BLaER1 treated with 17β-estradiol and CSF1 and Interleukin-3, amounts not matched to agents 10 nM and 100 nM (cell line): ENCODE measurements at regions not wholly inside any gene's neighbourhood (a gene's known extent, or its start where the extent isn't known, plus 50 kb on each side); places are given as distances from the start of the nearest gene placed in this dataset.

Source experiments
- H3K27ac ChIP-seq, 11 experiments: shearing (Covaris generic); formaldehyde crosslinking; 2 replicates each; pipeline ENCODE4 v1.8.1; 2022
- H3K27me3 ChIP-seq, 11 experiments: shearing (Covaris generic); formaldehyde crosslinking; 2 replicates each; pipeline ENCODE4 v1.8.1; 2022
- H3K36me3 ChIP-seq, 11 experiments: shearing (Covaris generic); formaldehyde crosslinking; 2 replicates each; pipeline ENCODE4 v1.8.1; 2022
- H3K4me1 ChIP-seq, 10 experiments: shearing (Covaris generic); formaldehyde crosslinking; 2 replicates each; pipeline ENCODE4 v1.8.1; 2022
- H3K4me2 ChIP-seq, 11 experiments: shearing (Covaris generic); formaldehyde crosslinking; 2 replicates each; pipeline ENCODE4 v1.8.1; 2022
- H3K4me3 ChIP-seq, 10 experiments: shearing (Covaris generic); formaldehyde crosslinking; 2 replicates each; pipeline ENCODE4 v1.8.1; 2022
- H3K9ac ChIP-seq, 11 experiments: shearing (Covaris generic); formaldehyde crosslinking; 2 replicates each; pipeline ENCODE4 v1.8.1; 2022
- H3K9me3 ChIP-seq, 11 experiments: shearing (Covaris generic); formaldehyde crosslinking; replicated peaks in 1 of 11; 2 replicates each; pipeline ENCODE4 v1.8.1; 2022
- H4K20me1 ChIP-seq, 11 experiments: shearing (Covaris generic); formaldehyde crosslinking; 2 replicates each; pipeline ENCODE4 v1.8.1; 2022
- Cebpa-rat ChIP-seq, 11 experiments: shearing (Covaris generic); IDR thresholded peaks; 2 replicates each; pipeline ENCODE4 v1.8.1; 2022

GRCh38 chr1:67939186-67939743, 106.0 kb upstream of the GNG12 start:
- no peak overlapping the region for H3K27ac ChIP-seq
- no peak overlapping the region for H3K4me2 ChIP-seq
- H3K27me3 ChIP-seq: no peaks in the 10 kb centered on the region
- H3K4me3 ChIP-seq: no peak overlapping the region
- no peak overlapping the region for H3K9ac ChIP-seq
- no peaks in the 10 kb centered on the region for H3K36me3 ChIP-seq
- peaks cover 0 to 17% (median 6%) of the 10 kb centered on the region in 10 experiments; a peak in 6 of 20 replicates for H3K4me1 ChIP-seq
- TF ChIP-seq Cebpa-rat (IDR thresholded peaks at IDR 0.05): no peak
- no peaks in the 10 kb centered on the region for H4K20me1 ChIP-seq
- peaks cover 0 to 4% (median 0%) of the 10 kb centered on the region in 11 experiments; a peak in 1 of 22 replicates for H3K9me3 ChIP-seq

DNA sequence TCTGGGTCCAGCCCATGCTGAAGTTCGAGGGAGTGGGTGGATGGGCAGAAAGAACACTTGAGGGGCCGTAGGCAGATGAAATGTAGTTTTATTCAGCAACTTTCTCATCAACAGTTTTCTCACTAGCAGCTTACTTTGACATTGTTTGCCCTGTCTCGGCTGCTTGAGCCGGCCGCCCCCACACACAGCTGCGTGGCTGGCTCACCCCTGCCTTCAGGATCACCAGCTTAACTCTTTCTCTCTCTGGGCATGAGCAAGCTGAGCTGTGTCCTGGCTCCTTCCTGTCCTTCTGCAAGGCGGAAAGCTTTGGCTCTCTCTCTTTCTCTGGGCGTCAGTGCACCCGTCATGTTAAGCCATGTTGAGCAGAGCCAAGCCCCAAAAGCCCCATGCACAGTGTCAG, 104.4 kb upstream of the GNG12 start:
- Histone ChIP-seq H3K36me3 (no peaks in the 10 kb centered on the region), H3K4me3 (no peak overlapping the region), H3K9me3 (no peaks in the 10 kb centered on the region), H3K4me2 (peak overlapping the region in 2 of 11 experiments; percentile 4 to 30; a peak in 2 of 22 replicates), H3K27ac (no peak overlapping the region), H3K4me1 (peaks cover 0 to 14% (median 5%) of the 10 kb centered on the region in 10 experiments; a peak in 6 of 20 replicates), H4K20me1 (no peaks in the 10 kb centered on the region), H3K9ac (no peak overlapping the region), H3K27me3 (no peaks in the 10 kb centered on the region)
- TF ChIP-seq Cebpa-rat (IDR thresholded peaks at IDR 0.05): no peak

DNA sequence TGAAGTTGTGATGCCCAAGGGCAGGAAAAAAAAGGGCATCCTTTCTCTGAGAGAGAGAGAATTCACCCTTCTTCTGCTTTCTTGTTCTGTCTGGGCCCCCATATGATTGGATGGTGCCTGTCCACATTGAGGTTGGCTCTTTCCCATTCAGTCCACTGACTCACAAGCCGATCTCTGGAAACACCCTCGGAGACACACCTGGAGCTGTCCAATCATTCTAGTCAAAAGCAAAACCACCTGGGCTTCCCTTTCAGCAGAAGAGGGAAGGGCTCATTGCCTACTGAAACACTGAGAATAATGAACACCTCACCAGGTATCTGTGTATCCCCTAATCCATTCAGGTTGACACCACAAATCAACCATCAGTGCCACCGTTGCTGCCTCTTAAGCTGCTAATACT, 103.7 kb upstream of the GNG12 start:
- H3K36me3 ChIP-seq: no peaks in the 10 kb centered on the region
- H4K20me1 ChIP-seq: no peaks in the 10 kb centered on the region
- no peaks in the 10 kb centered on the region for H3K9me3 ChIP-seq
- H3K27ac ChIP-seq: no peak overlapping the region
- H3K9ac ChIP-seq: no peak overlapping the region
- no peak overlapping the region for H3K4me3 ChIP-seq
- no peaks in the 10 kb centered on the region for H3K27me3 ChIP-seq
- peaks cover 0 to 8% (median 0%) of the 10 kb centered on the region in 10 experiments; a peak in 4 of 20 replicates for H3K4me1 ChIP-seq
- no peak overlapping the region; a peak in 1 of 22 replicates for H3K4me2 ChIP-seq
- TF ChIP-seq Cebpa-rat (IDR thresholded peaks at IDR 0.05): no peak

DNA sequence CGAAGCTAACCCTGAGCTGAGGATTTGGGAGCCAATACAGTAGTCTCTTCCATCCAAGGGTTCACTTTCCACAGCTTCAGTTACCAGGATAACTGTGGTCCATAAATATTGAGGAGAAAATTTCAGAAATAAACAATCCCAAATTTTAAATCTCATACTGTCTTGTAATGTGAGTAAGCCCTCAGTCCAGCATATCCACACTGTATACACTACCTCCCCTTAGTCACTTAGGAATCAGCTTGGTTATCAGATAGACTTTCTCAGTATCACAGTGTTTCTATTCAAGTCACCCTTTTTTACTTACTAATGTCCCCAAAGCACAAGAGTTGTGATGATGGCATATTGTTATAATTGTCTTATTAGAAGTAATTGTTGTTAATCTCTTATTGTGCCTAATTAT, 102.3 kb upstream of the GNG12 start:
- Histone ChIP-seq H3K9ac (no peak overlapping the region), H3K4me1 (peaks cover 0 to 7% (median 0%) of the 10 kb centered on the region in 10 experiments; a peak in 3 of 20 replicates), H3K4me2 (no peak overlapping the region), H3K4me3 (no peak overlapping the region), H3K9me3 (no peaks in the 10 kb centered on the region), H3K27ac (no peak overlapping the region), H3K27me3 (no peaks in the 10 kb centered on the region), H3K36me3 (no peaks in the 10 kb centered on the region), H4K20me1 (no peaks in the 10 kb centered on the region)
- no peak for TF ChIP-seq Cebpa-rat (IDR thresholded peaks at IDR 0.05)

DNA sequence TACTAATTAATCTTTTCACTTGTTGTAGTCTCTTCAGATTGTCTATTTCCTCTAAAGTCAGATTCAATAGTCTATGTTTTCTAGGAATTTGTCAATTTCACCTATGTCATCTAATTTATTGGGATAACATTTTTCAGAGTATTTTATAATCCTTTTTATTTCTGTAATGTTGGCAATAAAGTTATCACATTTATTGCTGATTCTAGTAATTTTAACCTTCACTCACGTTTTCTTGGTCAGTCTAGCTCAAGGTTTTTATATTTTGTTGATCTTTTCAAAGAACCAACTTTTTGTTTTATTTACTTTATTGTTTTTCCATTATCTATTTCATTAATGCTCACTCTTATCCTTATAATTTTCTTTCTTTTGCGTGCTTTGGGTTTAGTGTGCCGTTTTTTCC, 97.9 kb upstream of the GNG12 start:
- Histone ChIP-seq H3K27me3 (no peaks in the 10 kb centered on the region), H3K4me2 (no peak overlapping the region), H4K20me1 (no peaks in the 10 kb centered on the region), H3K36me3 (no peaks in the 10 kb centered on the region), H3K27ac (no peak overlapping the region), H3K9me3 (no peaks in the 10 kb centered on the region), H3K4me1 (no peaks in the 10 kb centered on the region), H3K4me3 (no peak overlapping the region), H3K9ac (no peak overlapping the region)
- no peak for TF ChIP-seq Cebpa-rat (IDR thresholded peaks at IDR 0.05)

- H3K27ac ChIP-seq: no peak overlapping the region
- 0 out of 22 replicates have a peak, but pooled peaks cover 0 to 6% (median 0%) of the 10 kb centered on the region in 11 experiments for H3K9me3 ChIP-seq
- no peak overlapping the region for H3K4me3 ChIP-seq
- H3K4me2 ChIP-seq: no peak overlapping the region
- H4K20me1 ChIP-seq: no peaks in the 10 kb centered on the region
- H3K36me3 ChIP-seq: no peaks in the 10 kb centered on the region
- H3K9ac ChIP-seq: no peak overlapping the region
- H3K4me1 ChIP-seq: peaks cover 0 to 14% (median 6%) of the 10 kb centered on the region in 10 experiments; a peak in 9 of 20 replicates
- TF ChIP-seq Cebpa-rat (IDR thresholded peaks at IDR 0.05): no peak
- no peaks in the 10 kb centered on the region for H3K27me3 ChIP-seq
Measured at GRCh38 chr1:67923074-67923473, 89.8 kb upstream of the GNG12 start.

GRCh38 chr1:67921725-67922489, 88.6 kb upstream of the GNG12 start:
- 0 out of 22 replicates have a peak, but pooled peaks cover 0 to 6% (median 0%) of the 10 kb centered on the region in 11 experiments for H3K9me3 ChIP-seq
- peaks cover 0 to 17% (median 6%) of the 10 kb centered on the region in 10 experiments; a peak in 9 of 20 replicates for H3K4me1 ChIP-seq
- no peak; a peak in 1 of 22 replicates for TF ChIP-seq Cebpa-rat (IDR thresholded peaks at IDR 0.05)
- H3K4me2 ChIP-seq: no peak overlapping the region
- no peak overlapping the region for H3K9ac ChIP-seq
- H3K36me3 ChIP-seq: no peaks in the 10 kb centered on the region
- H3K27me3 ChIP-seq: no peaks in the 10 kb centered on the region
- H3K4me3 ChIP-seq: no peak overlapping the region
- H4K20me1 ChIP-seq: no peaks in the 10 kb centered on the region
- H3K27ac ChIP-seq: no peak overlapping the region

DNA sequence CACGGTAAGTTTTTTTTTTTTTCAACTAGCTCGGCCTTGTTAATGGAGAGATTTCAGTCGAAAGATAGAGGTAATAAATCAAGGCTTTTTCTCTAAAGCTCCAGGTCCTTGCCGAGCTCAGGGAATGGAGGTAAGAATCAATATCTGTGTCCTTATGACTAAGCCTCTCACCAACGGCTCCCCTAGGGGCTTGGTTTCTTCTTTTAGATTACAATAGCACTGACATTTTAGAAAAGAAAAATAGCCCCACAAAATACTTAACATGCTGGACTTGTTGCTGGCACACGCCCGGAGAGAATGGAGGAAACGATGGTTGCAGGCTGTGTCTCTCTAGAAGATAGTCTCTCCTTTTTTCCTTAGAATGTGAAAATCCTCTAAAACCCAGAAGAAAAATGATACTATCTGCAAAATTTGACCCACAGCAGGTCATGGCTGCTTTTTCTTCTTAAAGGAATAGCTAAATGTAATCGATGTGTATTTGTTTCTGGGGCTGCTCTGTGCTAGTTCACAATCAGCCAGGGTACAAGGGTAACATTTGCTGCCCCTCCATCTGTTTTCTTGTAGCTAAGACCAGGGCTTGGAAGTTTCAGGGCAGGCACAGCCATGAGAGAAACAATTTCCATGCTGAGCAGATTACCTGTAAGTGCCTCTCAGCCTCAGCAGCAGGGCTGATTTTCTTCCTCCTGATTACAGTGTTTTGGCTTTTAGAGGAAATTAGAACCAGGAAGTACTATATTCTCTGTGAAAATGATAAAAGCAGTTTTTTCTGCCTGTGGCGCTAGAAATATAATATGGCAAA, 86.2 kb upstream of the GNG12 start:
- Histone ChIP-seq H4K20me1 (no peaks in the 10 kb centered on the region), H3K4me3 (no peak overlapping the region), H3K36me3 (no peaks in the 10 kb centered on the region), H3K27ac (no peak overlapping the region), H3K4me2 (peak overlapping the region in 5 of 11 experiments; percentile 4 to 32 (median 20); a peak in 6 of 22 replicates), H3K9ac (no peak overlapping the region), H3K4me1 (peaks cover 0 to 17% (median 6%) of the 10 kb centered on the region in 10 experiments; a peak in 9 of 20 replicates), H3K27me3 (no peaks in the 10 kb centered on the region), H3K9me3 (peaks cover 0 to 6% (median 0%) of the 10 kb centered on the region in 11 experiments; a peak in 1 of 22 replicates)
- TF ChIP-seq Cebpa-rat (IDR thresholded peaks at IDR 0.05): no peak

GRCh38 chr1:67918067-67918466, 84.8 kb upstream of the GNG12 start:
- Histone ChIP-seq H3K9ac (no peak overlapping the region), H3K27ac (no peak overlapping the region), H3K27me3 (no peaks in the 10 kb centered on the region), H3K4me1 (peaks cover 0 to 17% (median 6%) of the 10 kb centered on the region in 10 experiments; a peak in 9 of 20 replicates), H3K4me3 (no peak overlapping the region), H4K20me1 (no peaks in the 10 kb centered on the region), H3K36me3 (no peaks in the 10 kb centered on the region), H3K9me3 (peaks cover 0 to 13% (median 0%) of the 10 kb centered on the region in 11 experiments; a peak in 3 of 22 replicates), H3K4me2 (no peak overlapping the region)
- TF ChIP-seq Cebpa-rat (IDR thresholded peaks at IDR 0.05): no peak
